NCI-H345 treated with DMSO at 0.1 percent for 48 hours (cell line): ENCODE measurements at regions not wholly inside any gene's neighbourhood (a gene's known extent, or its start where the extent isn't known, plus 50 kb on each side); places are given as distances from the start of the nearest gene placed in this dataset.
"Not testable (repeated sequence)": the region's sequence is repeated elsewhere in the genome, so short reads cannot be mapped to it uniquely, and the experiment has no call there.

ENCODE experiments used
- DNase-seq: peaks from one replicate; lab custom pipeline; 2025; ENCODE audit not compliant: unreplicated experiment; lab: John Stamatoyannopoulos, UW

DNA sequence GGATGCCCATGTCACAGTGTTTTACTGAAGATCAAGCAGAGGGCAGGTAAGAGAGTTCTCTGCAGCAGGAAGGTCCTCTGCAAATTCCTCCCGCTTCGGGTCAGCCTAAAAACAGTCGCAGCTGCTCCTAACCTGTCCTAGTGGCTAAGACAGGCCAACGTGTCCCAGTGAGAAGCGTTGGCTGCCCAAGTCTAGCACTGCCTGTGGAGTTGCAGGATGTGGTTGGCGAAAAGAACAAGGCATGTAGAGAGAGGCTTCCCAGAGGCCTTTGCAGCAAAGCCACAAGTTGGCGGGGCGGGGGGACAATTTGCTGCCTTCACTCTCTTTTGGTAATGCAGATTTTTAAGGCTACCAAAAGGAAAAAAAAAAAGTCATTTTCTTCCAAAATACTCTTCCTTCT is 340.1 kb downstream of the BCL11B start:
- DNase-seq, result no peak

DNA sequence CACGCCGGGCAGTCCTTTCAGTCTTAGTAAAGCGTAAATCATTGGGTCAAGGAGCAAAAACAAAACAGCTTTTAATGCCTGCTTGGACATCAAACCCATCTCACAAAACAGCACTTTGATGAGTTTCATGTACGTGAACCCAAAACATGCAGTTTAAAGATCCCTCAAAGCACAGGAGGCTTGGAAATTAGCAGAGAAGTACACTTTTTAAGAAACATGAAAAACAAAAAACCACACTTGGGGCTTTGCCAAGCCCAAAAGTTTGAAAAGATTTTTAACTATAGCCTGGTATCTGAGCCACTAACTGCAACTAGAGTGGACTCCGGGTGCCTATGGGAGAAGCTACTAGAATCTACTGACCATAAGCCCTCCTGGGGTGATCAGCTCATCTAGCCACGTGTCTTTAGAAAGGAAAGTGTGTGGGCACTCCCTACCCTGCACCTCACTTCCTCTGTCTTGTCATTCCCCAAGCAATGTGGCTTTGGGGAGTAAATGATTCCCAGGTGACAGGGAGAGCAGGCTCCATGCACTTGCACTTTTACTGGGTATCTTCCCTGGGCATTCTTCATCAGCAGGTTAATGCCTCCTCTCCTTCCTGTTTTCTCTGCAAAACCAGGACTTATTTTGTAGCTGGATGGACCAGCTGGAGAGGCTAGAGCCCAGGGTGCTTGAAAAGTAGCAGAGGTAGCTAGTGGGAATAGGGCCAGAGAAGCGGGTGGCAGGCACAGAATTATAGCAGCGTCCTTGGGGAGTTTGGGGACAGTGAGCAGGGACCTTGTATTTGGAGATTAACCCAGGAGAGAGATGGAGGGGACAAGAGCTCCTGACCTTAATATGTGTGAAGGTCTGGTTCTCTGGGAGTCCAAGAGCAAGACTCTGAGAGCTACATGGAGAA is 339.3 kb downstream of the BCL11B start:
- no peak for DNase-seq

DNA sequence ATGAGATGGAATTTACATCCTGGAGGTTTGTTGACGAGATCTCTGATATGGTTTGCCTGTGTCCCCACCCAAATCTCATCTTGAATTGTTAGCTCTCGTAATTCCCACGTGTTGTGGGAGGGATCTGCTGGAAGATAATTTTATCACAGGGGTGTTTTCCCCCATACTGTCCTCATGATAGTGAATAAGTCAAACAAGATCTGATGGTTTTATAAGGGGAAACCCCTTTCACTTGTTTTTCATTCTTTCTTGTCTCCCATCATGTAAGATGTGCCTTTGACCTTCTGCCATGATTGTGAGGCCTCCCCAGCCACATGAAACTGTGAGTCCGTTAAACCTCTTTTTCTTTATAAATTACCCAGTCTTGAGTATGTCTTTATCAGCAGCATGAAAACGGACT is 337.4 kb downstream of the BCL11B start:
- DNase-seq, result not testable (repeated sequence)

DNA sequence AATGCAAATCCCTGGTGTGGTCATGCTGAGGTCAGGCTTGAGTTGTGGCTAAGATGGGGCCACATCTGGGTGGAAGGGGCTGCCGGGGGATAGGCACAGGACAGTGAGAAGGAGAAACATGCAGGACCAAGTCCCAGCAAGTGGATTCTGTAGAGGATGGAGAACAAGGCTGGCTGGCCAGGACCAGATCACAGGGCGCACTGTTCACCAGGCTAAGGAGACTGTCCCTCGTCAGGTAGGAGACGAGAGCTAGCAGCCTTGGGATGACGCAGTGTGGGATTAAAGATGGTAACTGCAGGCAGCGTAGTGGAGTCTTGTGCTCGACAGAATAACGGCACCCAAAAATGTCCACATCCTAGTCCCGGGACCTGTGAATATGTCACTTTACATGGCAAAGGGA is 336.1 kb downstream of the BCL11B start:
- no peak for DNase-seq

DNA sequence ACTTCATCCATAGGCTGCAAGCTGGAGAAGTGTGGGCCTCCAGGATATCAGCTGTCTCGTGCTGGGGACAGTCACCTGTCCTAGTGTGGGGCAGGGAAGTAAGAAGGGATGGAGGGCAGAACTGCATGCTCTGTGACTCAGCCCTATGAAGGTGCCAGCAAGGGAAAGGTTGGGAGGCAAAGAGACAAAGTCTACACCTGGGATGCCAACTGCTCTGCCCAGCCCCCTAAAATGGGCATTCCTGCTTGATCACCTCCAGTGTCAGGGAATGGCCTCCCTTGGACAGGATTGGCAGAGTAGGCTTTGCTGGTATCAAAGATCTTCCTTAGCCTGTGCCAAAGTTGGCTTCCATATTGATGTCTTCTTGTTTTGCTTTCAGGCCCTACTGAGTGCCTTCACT is 335.0 kb downstream of the BCL11B start:
- DNase-seq, result no peak

DNA sequence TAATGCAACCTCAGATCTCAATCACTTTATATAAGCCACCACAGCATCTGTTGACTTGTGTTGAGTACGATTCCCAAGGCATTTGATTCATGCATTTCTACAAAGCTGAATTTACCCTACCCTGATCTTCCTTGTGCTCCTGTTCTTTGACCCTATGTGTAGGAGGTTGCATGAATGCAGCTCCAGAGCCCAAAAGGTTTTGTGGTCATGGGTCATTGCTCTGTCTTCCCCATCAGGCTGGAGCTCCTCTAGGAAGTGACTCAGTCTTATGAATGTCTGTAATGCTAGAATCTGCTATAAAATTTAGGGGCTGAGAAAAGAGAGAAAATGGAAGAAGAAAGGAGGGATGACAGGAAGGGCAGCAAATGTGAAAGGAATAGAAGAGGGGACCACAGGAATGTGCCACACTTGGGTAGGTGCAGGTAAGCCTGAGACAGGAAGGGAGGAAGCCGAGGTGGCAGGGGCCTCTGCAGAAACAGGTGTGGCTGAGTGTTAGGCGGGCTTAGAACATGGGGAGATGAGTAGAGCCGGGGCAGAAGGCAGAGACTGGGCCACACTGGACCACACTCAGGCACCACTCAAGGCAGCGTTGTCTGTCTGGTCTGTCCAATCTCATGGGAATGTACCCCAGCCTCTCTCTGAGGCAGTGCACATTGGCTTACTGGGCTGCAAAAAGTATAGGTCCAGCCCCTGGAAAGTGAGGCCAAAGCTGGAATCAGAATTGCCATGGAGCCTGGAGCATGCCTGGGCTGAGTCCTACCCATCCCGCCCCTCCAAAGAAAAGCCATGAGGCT is 334.1 kb downstream of the BCL11B start:
- DNase-seq, result no peak

DNA sequence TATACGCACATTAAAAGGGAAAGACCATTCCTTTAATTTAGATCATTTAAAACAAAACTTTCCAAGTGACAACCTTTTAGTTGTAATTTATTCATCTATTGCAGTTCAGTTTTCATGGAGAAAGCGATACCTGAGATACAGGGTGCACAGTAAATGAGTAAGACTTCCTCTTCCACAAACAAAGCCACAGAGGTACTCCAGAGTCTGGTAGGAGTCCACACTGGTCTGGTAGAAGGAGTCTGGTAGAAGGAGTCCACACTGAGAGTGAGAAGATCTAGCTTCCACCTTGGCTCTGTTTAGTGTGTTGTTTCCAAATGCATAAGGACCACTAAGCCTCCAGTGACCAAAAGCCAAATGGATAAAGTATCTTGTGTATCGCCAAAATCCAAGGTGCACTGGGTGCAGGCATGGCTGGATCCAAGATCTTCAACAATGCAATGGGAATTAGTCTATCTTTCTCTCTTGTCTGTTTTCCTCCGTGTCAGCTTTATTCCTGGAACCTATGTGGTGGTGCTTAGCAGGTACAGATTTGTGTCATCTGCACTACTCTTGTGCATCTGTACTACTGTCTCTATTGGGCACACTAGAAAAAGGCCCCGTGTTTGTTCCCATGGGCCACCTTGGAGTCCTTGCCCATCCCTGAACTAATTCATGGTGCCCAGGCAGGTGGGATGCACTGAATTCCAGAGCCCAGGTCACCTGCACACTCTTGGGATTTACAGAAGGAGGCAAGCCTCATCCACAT is 331.1 kb downstream of the BCL11B start:
- DNase-seq, result no peak

DNA sequence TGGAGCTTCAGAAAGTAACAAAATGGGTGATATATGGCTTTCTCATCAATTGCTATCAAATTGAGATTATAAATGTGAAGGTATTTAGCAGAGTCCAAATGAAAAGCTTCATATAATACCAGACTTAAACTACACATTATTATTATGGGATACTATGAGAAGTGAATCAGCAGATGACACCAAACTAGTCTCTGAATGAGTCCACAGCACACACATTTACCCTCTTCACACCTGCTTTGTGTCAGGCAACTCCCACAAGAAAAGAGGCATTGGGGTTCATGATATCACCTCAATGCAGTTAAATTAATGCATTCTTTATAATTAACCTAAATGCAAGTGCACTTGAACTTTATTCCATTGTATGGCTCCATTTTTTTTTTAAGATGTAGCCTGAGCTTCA is 330.5 kb downstream of the BCL11B start:
- DNase-seq, result no peak

DNA sequence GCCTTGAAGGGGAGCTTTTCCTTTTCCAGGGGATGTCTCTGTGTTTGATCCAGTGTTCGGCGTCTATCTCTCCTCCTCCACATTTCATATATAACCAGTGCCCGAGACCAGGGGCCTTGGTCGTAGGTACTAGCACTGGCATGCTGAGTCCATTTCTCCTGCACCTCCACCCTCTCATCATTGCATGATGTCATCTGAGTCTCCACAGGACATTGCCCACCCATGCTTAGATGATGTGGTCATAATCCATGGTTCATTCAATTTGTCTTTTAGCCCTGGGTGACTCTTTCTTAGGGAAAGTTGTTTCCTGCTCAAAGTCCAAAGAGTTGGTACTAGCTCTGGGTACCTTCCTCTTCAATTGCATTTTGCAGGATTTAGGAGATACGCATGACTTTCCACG is 328.1 kb downstream of the BCL11B start:
- no peak for DNase-seq

DNA sequence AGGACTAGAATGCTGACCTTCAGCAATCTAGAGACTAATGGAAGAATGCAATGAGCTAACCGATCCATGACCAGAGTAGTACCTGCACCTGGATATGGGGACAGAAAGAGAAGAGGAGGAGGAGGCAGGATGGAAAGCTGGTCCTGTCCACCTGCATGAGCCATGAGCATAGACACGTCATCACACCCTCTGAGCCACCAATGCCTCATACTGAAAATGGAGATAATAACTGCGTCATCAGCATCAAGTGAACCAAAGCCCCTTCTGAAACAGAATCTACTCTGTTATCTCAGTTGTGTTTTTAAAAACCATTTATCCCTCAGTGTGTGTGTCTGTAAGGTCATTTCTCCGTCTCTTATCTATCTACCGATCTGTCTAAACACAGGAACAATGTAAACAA is 327.0 kb downstream of the BCL11B start:
- no peak for DNase-seq

DNA sequence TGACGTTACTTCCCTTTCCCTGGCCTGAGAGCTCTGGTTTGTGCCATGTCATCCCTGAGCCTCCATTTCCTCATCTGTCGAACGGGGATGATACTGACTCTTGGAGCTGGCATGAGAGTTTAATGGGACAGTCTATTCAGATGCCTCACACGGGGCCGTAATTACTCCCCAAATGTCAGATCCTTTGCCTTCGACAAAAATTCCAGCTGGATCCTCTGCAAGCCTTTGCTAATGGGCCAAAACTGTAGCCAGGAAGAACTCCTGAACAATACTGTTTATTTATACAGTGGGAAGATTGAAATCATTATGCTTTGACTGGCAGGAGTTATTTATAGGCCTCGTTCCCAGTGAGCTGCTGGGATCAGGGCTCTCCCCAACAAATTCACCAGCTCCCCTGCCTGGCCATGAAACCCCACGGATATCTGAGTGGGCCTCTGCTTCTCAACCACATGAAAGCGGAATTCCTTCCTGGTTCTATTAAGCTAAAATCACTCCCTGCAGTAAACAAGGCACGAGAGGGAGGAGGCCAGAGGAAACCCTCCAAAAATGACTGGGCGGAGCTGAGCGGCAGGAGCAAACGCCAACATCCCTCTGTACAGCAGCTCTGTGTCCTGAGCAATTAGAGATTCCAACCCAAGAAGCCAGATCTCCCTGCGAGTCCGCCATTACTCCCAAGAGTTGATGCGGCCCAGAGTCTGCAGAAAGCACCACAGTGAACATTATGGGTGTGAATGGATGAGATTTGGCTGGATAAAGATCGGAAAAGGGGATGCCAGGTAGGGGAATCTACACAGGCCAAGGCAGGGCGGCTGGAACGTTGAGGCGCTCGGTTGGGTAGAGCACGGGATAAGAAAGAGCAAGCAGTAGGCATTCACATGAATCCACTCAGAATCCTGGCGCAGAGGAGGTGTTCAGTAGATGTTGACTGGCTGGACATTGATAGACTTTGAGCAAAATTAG is 326.1 kb downstream of the BCL11B start:
- no peak for DNase-seq

DNA sequence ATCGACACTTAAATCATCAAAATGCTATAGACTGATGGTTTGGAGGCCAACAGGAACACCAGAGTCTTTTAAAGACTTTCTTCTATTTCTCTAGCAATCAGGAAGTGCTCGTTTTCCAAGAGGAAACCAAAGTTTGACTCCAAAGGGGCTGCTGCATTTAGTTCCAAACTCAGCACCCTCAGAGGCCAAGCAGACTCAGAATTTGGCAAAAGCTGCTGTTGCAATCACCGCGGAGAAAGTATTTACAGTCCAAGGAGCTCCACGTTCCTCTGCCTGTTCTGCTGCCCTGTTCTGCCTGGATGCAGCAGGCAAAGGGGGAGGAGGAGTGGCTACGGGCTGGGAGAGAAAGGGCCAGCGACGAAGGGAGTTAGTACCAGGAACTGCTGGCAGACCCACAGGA is 325.1 kb downstream of the BCL11B start:
- DNase-seq, result no peak

DNA sequence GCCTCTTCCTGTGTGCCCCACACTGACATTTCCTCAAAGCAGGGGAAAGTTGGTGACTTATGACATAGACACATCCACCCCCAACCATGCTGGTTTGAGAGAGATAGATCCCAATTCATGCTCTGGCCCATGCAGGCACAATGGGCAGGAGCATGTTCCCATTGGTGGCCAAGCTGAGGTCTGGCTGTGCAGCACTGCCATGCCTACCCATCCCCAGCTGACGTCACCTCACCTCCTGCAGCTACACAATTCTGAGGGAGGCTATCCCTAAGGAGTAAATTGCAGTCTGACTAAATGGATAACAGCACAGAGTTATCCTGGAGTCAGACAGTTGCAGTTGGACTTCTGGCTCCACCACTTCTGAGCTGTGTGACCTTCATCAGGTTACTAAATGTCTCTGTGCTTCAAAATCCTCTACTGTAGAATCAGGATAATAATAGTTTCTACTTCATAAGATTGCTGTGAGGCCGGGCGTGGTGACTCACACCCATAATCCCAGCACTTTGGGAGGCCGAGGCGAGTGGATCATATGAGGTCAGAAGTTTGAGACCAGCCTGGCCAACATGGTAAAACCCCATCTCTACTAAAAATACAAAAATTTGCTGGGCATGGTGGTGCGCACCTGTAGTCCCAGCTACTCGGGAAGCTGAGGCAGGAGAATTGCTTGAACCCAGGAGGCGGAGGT is 323.9 kb downstream of the BCL11B start:
- no peak for DNase-seq

DNA sequence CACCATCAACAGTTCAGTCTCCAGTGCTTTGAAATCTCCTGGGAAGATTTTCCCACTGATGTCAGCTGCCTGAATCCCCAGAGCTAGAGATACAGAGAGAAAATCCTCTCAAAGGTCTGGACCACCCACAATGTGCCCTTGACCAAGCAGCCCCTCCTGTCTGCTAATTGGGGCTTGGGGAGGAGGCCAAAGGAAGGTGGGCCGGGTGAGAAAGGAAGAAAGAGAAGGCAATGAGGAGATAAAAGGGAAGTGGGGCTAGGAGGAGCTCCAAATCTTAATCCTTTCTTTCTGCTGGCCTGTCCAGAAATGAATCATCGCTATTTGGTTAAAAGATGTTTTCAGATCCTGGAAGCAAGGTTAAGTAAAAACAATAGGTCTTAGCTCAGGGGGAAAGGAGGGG is 322.9 kb downstream of the BCL11B start:
- DNase-seq, result no peak

DNA sequence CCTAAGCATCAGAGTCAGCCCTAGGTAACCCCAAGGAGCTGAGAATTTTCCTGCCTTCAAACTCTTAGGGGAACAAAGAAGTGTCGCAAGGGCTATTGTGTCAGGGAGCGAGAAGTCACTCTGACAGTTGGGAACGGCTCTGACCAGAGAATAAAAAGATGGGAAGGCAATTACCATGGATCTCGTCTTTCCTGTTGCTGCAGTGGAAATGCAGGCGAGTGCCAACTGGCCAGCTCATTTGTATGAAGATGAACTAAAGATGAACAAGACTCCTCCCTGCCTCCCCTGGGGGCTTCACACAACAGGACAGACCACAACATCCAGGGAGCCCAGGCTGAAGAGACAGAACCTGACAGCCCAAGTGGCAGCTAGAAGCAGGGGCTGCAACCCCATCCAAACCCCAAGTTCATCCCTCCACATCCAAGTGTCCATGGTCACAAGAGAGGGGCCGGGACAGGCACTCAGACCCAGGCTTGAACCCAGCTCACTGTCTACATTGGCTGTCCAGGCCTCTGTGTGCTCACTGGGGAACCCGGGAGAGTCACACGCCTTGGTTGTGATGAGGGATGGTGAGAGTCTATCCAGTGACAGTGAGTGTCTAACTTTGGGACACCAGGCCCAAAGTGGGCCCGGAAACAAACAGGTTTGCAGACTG is 322.4 kb downstream of the BCL11B start:
- DNase-seq, result no peak

DNA sequence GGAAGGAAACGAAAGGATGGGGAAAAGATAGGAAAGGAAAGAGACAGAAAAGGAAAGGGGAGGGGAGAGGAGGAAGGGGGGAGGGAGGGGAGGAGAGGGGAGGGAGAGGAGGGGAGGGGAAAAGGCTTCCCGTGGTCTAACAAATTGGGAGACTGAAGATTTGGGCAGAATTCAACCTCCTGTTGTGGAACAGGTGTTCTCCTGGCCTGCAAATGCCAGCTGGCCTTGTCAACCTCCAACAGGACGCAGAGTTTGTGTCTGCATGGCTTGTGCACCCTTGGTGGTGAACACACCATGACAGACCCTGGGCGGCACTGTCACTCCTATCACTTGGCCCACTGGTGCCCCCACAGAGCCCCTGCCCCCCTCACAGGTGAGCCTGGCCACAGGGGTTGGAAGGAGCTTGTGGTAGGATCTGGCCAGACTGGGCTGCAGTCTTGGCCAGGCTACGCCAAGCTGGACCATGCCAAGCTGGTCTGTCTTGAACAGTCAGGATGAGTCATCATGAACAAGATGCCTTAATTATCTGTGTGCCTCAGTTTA is 321.6 kb downstream of the BCL11B start:
- DNase-seq, result no peak

DNA sequence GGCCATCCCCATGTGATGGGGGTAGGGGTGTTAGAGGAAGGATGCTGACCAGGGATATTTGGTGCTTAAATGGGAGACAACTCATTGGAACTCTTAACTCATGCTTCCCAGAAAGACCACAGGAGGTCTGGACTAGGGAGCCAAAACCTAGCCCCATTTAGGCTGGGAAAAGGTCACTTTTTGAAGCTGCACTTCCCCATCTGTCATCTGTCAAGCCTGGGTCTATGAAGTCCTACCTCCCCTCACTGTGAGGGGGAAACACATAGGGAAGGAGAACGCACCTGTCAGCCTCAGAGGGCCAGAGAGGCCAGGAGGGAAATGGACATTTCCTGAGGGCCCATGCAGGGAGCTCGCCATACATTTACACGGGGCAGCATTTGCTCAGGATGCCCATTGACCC is 321.0 kb downstream of the BCL11B start:
- no peak for DNase-seq

DNA sequence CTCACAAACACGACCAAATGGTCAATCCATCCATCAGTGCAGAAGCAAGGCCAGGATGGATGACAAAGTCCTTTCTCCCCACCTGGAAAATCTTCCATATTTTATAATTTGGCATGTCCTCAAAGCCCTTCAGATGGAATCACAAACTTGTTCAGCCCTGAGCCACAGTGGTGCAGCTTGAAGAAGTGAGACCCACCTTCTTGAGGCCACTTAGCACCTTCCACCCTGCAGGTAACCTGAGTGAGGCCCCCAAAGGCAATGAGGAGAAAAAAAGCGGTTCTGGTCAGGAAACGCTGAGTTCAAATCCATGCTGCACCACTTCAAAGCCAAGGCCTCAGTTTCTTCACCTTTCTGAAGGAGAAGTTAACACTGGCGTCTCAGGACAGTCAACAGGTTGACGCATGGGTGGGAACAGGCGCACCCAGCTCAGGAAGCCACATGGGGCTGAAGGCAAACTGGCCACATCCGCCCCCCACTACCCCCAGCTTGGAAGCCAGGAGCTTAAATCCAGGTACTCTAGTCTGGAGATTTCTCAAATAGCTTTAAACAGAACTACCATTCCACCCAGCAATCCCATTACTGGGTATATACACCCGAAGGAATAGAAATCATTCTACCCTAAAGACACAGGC is 320.4 kb downstream of the BCL11B start:
- no peak for DNase-seq
